ENCODE measurements at regions not wholly inside any gene's neighbourhood (a gene's known extent, or its start where the extent isn't known, plus 50 kb on each side); places are given as distances from the start of the nearest gene placed in this dataset.

GRCh38 chr5:58069846-58070245, 390.0 kb downstream of the PLK2 start:
- no peak for DNase-seq (ENCODE audit: low read depth in 3 of 3)

DNA sequence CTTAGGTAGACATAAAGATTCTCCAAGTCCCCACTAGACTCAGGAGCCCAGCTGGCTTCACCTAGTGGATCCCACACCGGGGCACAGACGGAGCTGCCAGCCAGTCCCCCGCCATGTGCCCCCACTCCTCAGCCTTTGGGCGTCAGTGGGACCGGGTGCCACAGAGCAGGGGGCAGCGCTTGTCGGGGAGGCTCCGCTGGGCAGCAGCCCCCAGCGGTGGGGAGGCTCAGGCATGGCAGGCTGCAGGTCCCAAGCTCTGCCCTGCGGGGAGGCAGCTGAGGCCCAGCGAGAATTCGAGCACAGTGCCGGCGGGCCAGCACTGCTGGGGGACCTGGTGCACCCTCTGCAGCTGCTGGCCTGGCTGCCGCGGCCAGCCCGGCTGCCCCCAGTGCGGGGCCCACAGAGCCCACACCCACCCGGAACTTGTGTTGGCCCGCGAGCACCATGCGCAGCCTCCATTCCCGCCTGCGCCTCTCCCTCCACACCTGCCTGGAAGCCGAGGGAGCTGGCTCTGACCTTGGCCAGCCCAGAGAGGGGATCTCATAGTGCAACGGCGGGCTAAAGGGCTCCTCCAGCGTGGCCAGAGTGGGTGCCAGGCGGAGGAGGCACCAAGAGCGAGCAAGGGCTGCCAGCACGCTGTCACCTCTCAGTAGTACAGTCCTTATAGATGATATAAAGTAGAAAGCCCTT, 390.7 kb downstream of the PLK2 start:
- DNase-seq (ENCODE audit: low read depth in 3 of 3), result no peak

DNA sequence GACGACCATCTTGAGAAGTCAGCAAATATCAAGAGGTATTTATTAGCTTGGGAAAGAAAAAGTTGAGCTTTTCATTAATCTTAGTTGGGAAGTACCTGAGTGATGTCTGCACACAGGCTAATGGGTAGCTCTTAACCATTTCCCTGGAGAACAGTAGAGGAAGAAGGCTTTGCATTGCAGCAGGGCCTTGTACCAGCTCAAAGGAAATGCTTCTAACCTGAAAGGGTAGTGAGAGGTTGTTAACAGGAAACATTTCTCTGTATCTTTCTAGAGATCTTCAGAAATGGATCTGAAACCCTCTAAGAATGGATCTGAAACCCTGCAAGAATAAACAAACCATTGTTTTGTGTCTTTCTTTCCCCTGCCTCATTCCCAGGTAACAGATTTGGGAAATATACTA, 393.3 kb downstream of the PLK2 start:
- no peak for DNase-seq (ENCODE audit: low read depth in 3 of 3)

- DNase-seq (ENCODE audit: low read depth in 3 of 3), result no peak
Observed at GRCh38 chr5:58066076-58066475, 393.8 kb downstream of the PLK2 start.

- DNase-seq (ENCODE audit: low read depth in 3 of 3), result no peak
Observed at GRCh38 chr5:58064801-58065200, 395.1 kb downstream of the PLK2 start.

GRCh38 chr5:58060996-58061395, 398.9 kb downstream of the PLK2 start:
- DNase-seq (ENCODE audit: low read depth in 3 of 3), result no peak

DNA sequence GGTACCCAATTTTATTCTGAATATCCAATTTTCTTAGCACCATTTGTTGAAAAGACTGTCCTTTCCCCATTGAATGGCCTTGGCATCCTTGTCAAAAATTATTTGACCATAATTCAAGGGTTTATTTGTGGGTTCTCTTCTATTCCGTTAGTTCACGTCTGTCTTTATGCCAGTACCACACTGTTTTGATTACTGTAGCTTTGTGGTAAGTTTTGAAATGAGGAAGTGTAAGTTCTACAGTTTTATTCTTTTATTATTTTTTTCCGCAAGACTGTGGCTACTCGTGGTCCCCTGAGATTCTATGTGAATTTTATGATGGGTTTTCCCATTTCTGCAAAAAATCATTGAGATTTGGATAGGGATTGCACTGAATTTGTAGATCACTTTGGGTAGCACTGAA, 402.6 kb downstream of the PLK2 start:
- no peak for DNase-seq (ENCODE audit: low read depth in 3 of 3)

- no peak for DNase-seq (ENCODE audit: low read depth in 3 of 3)
Observed at GRCh38 chr5:58056546-58056945, 403.3 kb downstream of the PLK2 start.

- no peak for DNase-seq (ENCODE audit: low read depth in 3 of 3)
Observed at GRCh38 chr5:58054018-58054417, 405.9 kb downstream of the PLK2 start.

GRCh38 chr5:58048954-58049353, 410.9 kb downstream of the PLK2 start:
- DNase-seq (ENCODE audit: low read depth in 3 of 3), result no peak

- no peak for DNase-seq (ENCODE audit: low read depth in 3 of 3)
Observed at GRCh38 chr5:58048185-58048925, 411.5 kb downstream of the PLK2 start.

- no peak for DNase-seq (ENCODE audit: low read depth in 3 of 3)
Observed at GRCh38 chr5:58046371-58046770, 413.5 kb downstream of the PLK2 start.

- no peak for DNase-seq (ENCODE audit: low read depth in 3 of 3)
Observed at GRCh38 chr5:58044166-58044565, 415.7 kb downstream of the PLK2 start.

GRCh38 chr5:58043032-58043945, 416.6 kb downstream of the PLK2 start:
- no peak for DNase-seq (ENCODE audit: low read depth in 3 of 3)

GRCh38 chr5:58041884-58042283, 418.0 kb downstream of the PLK2 start:
- no peak for DNase-seq (ENCODE audit: low read depth in 3 of 3)

DNA sequence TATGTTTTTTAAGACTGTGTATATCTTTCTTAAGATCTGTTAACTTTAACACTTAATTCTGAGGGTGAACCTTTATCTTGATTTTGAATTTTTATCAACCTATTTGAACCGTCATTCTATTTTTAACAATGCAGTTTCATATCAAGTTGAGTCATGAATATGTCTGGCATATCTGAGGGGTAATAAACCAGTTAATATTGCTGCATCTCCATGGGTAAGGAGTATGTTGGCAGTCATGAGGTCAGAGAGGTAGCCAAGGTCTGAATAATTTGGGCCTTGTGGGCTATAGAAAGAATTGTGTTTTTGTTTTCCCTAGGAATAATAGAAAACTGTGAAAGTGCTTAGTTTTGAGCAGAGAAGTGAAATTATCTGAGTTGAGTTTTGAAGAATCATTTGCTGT, 419.0 kb downstream of the PLK2 start:
- no peak for DNase-seq (ENCODE audit: low read depth in 3 of 3)

DNA sequence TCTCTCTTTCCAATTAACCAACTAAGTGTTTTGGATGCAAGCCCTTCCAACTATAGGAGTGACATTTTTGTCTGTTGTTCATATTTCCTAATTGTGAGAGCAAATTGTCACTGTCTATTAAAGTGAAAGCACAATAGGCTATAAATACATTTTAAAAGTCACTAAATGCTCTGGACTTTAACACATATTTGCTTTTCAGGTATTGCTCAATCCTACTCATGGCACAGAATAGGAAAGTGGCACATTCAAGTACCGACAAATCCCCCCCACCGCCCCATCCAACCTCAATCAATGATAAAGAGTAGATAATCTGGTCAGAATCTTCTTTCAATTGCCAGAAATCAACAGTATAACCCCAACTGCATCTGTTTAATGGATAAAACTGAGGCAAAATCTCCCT, 419.8 kb downstream of the PLK2 start:
- DNase-seq (ENCODE audit: low read depth in 3 of 3), result no peak

GRCh38 chr5:58037899-58038298, 422.0 kb downstream of the PLK2 start:
- DNase-seq (ENCODE audit: low read depth in 3 of 3), result no peak

GRCh38 chr5:58025809-58026208, 434.1 kb downstream of the PLK2 start:
- DNase-seq (ENCODE audit: low read depth in 3 of 3), result no peak

DNA sequence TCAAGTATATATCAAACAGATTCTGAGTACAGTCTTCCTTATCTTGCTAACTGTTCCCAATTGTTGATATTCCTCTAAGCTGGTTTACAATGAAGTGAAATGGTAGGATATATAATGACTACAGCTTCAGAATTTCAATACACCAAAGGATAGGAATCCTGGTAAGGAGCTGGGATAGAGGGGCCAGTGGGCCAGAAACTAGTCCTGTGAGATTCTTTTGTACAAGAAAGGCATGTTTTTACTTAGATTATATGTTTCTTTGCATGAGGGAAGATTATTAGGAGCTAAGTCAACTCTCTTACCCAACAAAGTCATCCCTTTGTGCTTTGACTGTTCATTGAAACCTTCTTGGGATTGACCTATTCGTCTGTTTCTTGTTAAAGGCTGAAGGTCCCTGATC, 435.7 kb downstream of the PLK2 start:
- no peak for DNase-seq (ENCODE audit: low read depth in 3 of 3)

GRCh38 chr5:58022055-58022454, 437.8 kb downstream of the PLK2 start:
- no peak for DNase-seq (ENCODE audit: low read depth in 3 of 3)

DNA sequence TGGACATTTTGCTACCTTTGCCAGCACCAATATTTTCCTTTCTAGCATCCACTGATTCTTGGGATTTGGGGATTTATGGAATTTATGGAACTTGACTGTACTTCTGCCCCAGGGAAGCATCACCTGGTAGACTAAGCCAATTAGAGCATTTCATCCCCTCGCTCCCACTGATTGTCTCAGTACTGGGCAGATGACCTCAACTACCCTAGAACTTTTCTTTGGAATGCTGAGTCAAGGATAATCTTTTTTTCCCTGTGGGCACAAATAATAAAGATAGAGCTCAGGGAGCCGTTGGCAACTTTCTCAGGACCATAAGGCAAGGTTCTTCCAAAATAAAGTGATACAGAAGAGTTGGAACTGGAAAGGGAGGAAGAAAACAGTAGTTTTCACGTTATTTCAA, 438.4 kb downstream of the PLK2 start:
- DNase-seq (ENCODE audit: low read depth in 3 of 3), result no peak

- DNase-seq (ENCODE audit: low read depth in 3 of 3), result no peak
Observed at GRCh38 chr5:58019614-58020013, 440.3 kb downstream of the PLK2 start.
